Neural progenitor cell (in vitro differentiated cells): ENCODE measurements at regions not wholly inside any gene's neighbourhood (a gene's known extent, or its start where the extent isn't known, plus 50 kb on each side); places are given as distances from the start of the nearest gene placed in this dataset.
A peak's percentile ranks its signal among the peaks of the same experiment; 100 is the strongest.

Experiments
- DNase-seq: peaks from one replicate; pipeline ENCODE4 v3.0.0-alpha.2; 2016; ENCODE audit warnings: low spot score
- H2AFZ ChIP-seq: fragments of 200-600 bp; sonication (generic); replicated peaks from 2 replicates; pipeline ENCODE4 v1.6.1; 2016; ENCODE audit warnings: antibody characterized with exemption
- H3F3A ChIP-seq: fragments of 200-600 bp; sonication (generic); 2 replicates; pipeline ENCODE4 v1.6.1; 2016; ENCODE audit warnings: antibody characterized with exemption, low read depth
- H3K27ac ChIP-seq: fragments of 200-600 bp; sonication (generic); 2 replicates; pipeline ENCODE4 v1.5.1; 2016; ENCODE audit warnings: mild to moderate bottlenecking
- H3K27me3 ChIP-seq: fragments of 200-600 bp; sonication (generic); 2 replicates; pipeline ENCODE4 v1.6.1; 2016; ENCODE audit warnings: mild to moderate bottlenecking, moderate library complexity
- H3K36me3 ChIP-seq: fragments of 200-600 bp; sonication (generic); 2 replicates; pipeline ENCODE4 v1.5.1; 2016
- H3K4me1 ChIP-seq: fragments of 200-600 bp; sonication (generic); 2 replicates; pipeline ENCODE4 v1.6.1; 2016; ENCODE audit warnings: mixed run types
- H3K4me2 ChIP-seq: fragments of 200-600 bp; sonication (generic); 2 replicates; pipeline ENCODE4 v1.6.1; 2016
- H3K4me3 ChIP-seq: fragments of 200-600 bp; sonication (generic); 2 replicates; pipeline ENCODE4 v1.5.1; 2016
- H3K79me2 ChIP-seq: fragments of 200-600 bp; sonication (generic); 2 replicates; pipeline ENCODE4 v1.6.1; 2016; ENCODE audit warnings: low read depth
- H3K9ac ChIP-seq: fragments of 200-600 bp; sonication (generic); 2 replicates; pipeline ENCODE4 v1.6.1; 2016
- H3K9me3 ChIP-seq: fragments of 200-600 bp; sonication (generic); 2 replicates; pipeline ENCODE4 v1.5.1; 2016; ENCODE audit warnings: low read depth
- H4K20me1 ChIP-seq: fragments of 200-600 bp; sonication (generic); 2 replicates; pipeline ENCODE4 v1.6.1; 2016; ENCODE audit warnings: low read depth
- H3K27ac Mint-ChIP-seq: 3 replicates; pipeline ENCODE4 v1.8.0; 2021; ENCODE audit warnings: mixed read lengths
- H3K27me3 Mint-ChIP-seq: 2 replicates; pipeline ENCODE4 v1.8.0; 2022; ENCODE audit warnings: low read depth, mild to moderate bottlenecking, inconsistent platforms, moderate library complexity, mixed read lengths; ENCODE audit not compliant: insufficient read depth
- H3K36me3 Mint-ChIP-seq: 3 replicates; pipeline ENCODE4 v1.8.0; 2021; ENCODE audit warnings: mixed read lengths
- H3K4me1 Mint-ChIP-seq: 3 replicates; pipeline ENCODE4 v1.8.0; 2021; ENCODE audit warnings: mixed read lengths
- H3K4me3 Mint-ChIP-seq: 3 replicates; pipeline ENCODE4 v1.8.0; 2021; ENCODE audit warnings: mild to moderate bottlenecking, moderate library complexity, mixed read lengths
- H3K9me3 Mint-ChIP-seq: 3 replicates; pipeline ENCODE4 v1.8.0; 2020; ENCODE audit warnings: mixed read lengths
- EZH2 ChIP-seq: fragments of 200-600 bp; sonication (generic); IDR thresholded peaks from 2 replicates; pipeline ENCODE4 v1.6.1; 2017; ENCODE audit warnings: antibody characterized with exemption, mild to moderate bottlenecking, moderate library complexity
- EZH2phosphoT487 ChIP-seq: fragments of 200-600 bp; sonication (generic); IDR thresholded peaks from 2 replicates; pipeline ENCODE4 v1.6.1; 2017; ENCODE audit warnings: antibody characterized with exemption
- TF ChIP-seq, protein P1 (sequence below): fragments of 200-600 bp; sonication (generic); IDR thresholded peaks from 2 replicates; pipeline ENCODE4 v1.5.1; 2017; ENCODE audit warnings: antibody characterized with exemption, mild to moderate bottlenecking

DNA sequence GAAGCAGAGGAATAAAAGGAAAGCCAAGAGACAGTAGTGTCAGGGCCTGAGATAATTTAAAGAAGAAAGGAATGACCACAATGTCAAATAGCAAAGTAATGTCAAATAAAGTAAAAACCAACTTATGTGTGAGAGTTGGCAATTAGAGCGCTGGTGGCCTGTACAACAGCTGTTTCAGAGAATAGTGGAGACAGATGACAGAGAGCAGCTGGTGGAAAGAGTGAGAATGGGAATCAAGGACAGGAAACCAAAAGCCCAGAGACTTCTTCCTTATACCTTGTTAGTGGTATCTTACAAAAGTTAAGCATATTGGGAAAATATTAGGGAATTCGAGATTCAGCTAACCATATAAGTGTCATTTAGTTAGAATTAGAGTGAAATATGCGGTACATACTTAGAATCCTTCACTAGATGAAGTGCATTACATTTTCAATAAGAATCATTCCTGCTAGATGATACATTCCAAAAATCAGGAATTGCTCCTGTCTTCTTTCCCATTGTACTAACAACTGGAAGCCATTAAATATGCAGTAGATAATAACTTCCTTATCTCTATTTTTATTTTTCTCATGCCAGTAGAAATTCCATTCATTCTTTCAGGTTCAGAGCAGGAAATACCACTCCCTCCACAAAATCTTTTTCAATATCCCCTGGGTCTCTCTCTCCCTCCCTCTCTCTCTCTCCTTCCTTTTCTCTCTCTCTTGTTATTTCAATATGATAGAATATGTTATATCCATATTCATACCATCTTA is 525.4 kb downstream of the CENPC start:
- no peak for TF ChIP-seq EZH2phosphoT487
- TF ChIP-seq, protein P1, sequence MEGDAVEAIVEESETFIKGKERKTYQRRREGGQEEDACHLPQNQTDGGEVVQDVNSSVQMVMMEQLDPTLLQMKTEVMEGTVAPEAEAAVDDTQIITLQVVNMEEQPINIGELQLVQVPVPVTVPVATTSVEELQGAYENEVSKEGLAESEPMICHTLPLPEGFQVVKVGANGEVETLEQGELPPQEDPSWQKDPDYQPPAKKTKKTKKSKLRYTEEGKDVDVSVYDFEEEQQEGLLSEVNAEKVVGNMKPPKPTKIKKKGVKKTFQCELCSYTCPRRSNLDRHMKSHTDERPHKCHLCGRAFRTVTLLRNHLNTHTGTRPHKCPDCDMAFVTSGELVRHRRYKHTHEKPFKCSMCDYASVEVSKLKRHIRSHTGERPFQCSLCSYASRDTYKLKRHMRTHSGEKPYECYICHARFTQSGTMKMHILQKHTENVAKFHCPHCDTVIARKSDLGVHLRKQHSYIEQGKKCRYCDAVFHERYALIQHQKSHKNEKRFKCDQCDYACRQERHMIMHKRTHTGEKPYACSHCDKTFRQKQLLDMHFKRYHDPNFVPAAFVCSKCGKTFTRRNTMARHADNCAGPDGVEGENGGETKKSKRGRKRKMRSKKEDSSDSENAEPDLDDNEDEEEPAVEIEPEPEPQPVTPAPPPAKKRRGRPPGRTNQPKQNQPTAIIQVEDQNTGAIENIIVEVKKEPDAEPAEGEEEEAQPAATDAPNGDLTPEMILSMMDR: no peak
- TF ChIP-seq EZH2: no peak
- Histone ChIP-seq H3K79me2 (no peaks in the 10 kb centered on the region), H3K9me3 (peaks cover 8% of the 10 kb centered on the region), H4K20me1 (no peaks in the 10 kb centered on the region), H3K27ac (no peak overlapping the region), H3K4me2 (no peak overlapping the region), H2AFZ (no peak overlapping the region), H3K4me3 (no peak overlapping the region), H3K9ac (no peak overlapping the region), H3K27me3 (no peaks in the 10 kb centered on the region), H3K4me1 (no peaks in the 10 kb centered on the region), H3F3A (no peaks in the 10 kb centered on the region), H3K36me3 (no peaks in the 10 kb centered on the region)
- no peaks in the 10 kb centered on the region for H3K4me1 Mint-ChIP-seq
- H3K27me3 Mint-ChIP-seq: no peaks in the 10 kb centered on the region
- H3K27ac Mint-ChIP-seq: no peak overlapping the region
- peaks cover 7% of the 10 kb centered on the region for H3K9me3 Mint-ChIP-seq
- DNase-seq: no peak
- no peak overlapping the region for H3K4me3 Mint-ChIP-seq
- H3K36me3 Mint-ChIP-seq: no peaks in the 10 kb centered on the region

DNA sequence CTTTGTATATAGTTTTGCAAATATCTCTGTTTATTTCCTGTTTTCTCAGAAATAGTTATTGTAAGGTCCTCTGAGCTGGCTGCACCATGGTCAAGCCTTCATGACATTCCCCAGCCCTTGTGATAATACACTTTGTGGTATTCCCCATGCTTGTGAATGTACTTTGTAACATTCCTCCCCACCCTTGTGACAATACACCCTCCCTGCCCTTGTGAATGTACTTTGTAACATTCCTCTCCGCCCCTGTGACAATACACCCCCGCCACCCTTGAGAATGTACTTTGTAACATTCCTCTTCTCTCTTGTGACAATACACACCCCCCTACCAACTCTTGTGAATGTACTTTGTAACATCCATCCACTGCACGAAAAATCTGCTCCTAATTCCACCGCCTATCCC is 530.7 kb downstream of the CENPC start:
- no peaks in the 10 kb centered on the region for H3K4me1 Mint-ChIP-seq
- Histone ChIP-seq H3F3A (no peaks in the 10 kb centered on the region), H3K9ac (no peak overlapping the region), H3K9me3 (peaks cover 8% of the 10 kb centered on the region), H3K4me2 (no peak overlapping the region), H4K20me1 (no peaks in the 10 kb centered on the region), H3K27me3 (no peaks in the 10 kb centered on the region), H3K27ac (no peak overlapping the region), H3K4me1 (no peaks in the 10 kb centered on the region), H3K4me3 (no peak overlapping the region), H3K36me3 (no peaks in the 10 kb centered on the region), H2AFZ (no peak overlapping the region), H3K79me2 (no peaks in the 10 kb centered on the region)
- TF ChIP-seq, protein P1: no peak
- TF ChIP-seq EZH2 (no peak), EZH2phosphoT487 (no peak)
- H3K9me3 Mint-ChIP-seq: peaks cover 7% of the 10 kb centered on the region
- peak; percentile 54 for DNase-seq
- no peak overlapping the region for H3K4me3 Mint-ChIP-seq
- H3K36me3 Mint-ChIP-seq: no peaks in the 10 kb centered on the region
- no peaks in the 10 kb centered on the region for H3K27me3 Mint-ChIP-seq
- no peak overlapping the region for H3K27ac Mint-ChIP-seq

DNA sequence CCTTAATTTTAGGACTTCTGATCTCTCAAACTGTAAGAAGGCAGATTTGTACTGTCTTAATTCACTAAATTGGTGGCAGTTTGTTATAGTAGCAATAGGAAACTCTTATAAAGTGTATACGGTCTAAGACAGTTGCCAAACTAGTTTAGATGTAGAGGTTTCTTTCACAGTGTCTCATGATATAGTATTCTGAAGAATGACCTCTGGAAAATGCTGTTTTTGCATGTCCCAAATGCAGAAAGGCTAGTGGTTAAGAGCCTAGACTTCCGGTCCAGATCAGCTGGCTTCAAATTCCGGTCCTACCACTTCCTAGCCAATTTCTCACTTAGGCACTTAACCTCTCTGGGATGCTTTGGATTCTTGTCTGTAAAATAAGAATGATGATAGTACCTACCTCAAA is 538.5 kb downstream of the CENPC start:
- no peak overlapping the region for H3K4me3 ChIP-seq
- TF ChIP-seq EZH2phosphoT487 (no peak), EZH2 (no peak)
- TF ChIP-seq, protein P1: no peak
- no peaks in the 10 kb centered on the region for H3F3A ChIP-seq
- Mint-ChIP-seq H3K4me3 (no peak overlapping the region), H3K9me3 (peaks cover 8% of the 10 kb centered on the region), H3K4me1 (no peaks in the 10 kb centered on the region), H3K36me3 (no peaks in the 10 kb centered on the region), H3K27ac (no peak overlapping the region), H3K27me3 (no peaks in the 10 kb centered on the region)
- no peak overlapping the region for H2AFZ ChIP-seq
- no peak overlapping the region for H3K27ac ChIP-seq
- no peaks in the 10 kb centered on the region for H3K36me3 ChIP-seq
- H3K9ac ChIP-seq: no peak overlapping the region
- no peaks in the 10 kb centered on the region for H3K27me3 ChIP-seq
- no peaks in the 10 kb centered on the region for H3K9me3 ChIP-seq
- H3K4me2 ChIP-seq: no peak overlapping the region
- H3K79me2 ChIP-seq: no peaks in the 10 kb centered on the region
- H3K4me1 ChIP-seq: no peaks in the 10 kb centered on the region
- no peaks in the 10 kb centered on the region for H4K20me1 ChIP-seq
- DNase-seq: no peak
